CD14-positive monocyte (primary cell): ENCODE measurements at regions not wholly inside any gene's neighbourhood (a gene's known extent, or its start where the extent isn't known, plus 50 kb on each side); places are given as distances from the start of the nearest gene placed in this dataset.

Source experiments
- DNase-seq, 3 donors: peaks; one replicate each; pipeline ENCODE4 v3.0.0-alpha.2; 2011 to 2022
- H2AFZ ChIP-seq: 2 replicates; pipeline ENCODE4 v1.6.0; 2012; ENCODE audit warnings: mild to moderate bottlenecking, low read depth, low read length, inconsistent platforms; ENCODE audit not compliant: insufficient read depth, poor library complexity, severe bottlenecking
- H3K27ac ChIP-seq, 2 donors: 1 replicate in 1 of 2; 2 replicates in 1 of 2; pipeline ENCODE4 v1.5.1; 2012 to 2013; ENCODE audit warnings: low read length in 2 of 2, control low read depth in 1 of 2, inconsistent platforms in 1 of 2, low read depth in 1 of 2, mild to moderate bottlenecking in 1 of 2
- H3K27me3 ChIP-seq, 2 donors: one replicate each; pipeline versions ENCODE4 v1.6.0 to v1.6.1; 2011 to 2013; ENCODE audit warnings: low read length in 2 of 2; ENCODE audit not compliant: control insufficient read depth in 2 of 2, insufficient read depth in 2 of 2
- H3K36me3 ChIP-seq, 2 donors: replicated peaks in 1 of 2; 1 replicate in 1 of 2; 2 replicates in 1 of 2; pipeline versions ENCODE4 v1.5.1 to v1.6.1; 2012 to 2013; ENCODE audit warnings: low read length in 2 of 2, control low read depth in 1 of 2, inconsistent platforms in 1 of 2, mild to moderate bottlenecking in 1 of 2; ENCODE audit not compliant: insufficient read depth in 2 of 2, control insufficient read depth in 1 of 2
- H3K4me1 ChIP-seq, 2 donors: 1 replicate in 1 of 2; 2 replicates in 1 of 2; pipeline versions ENCODE4 v1.5.1 to v1.6.1; 2012 to 2013; ENCODE audit warnings: low read length in 2 of 2, control low read depth in 1 of 2, inconsistent platforms in 1 of 2, mild to moderate bottlenecking in 1 of 2, moderate library complexity in 1 of 2; ENCODE audit not compliant: insufficient read depth in 2 of 2, control insufficient read depth in 1 of 2
- H3K4me2 ChIP-seq: replicated peaks from 2 replicates; pipeline ENCODE3; 2012; ENCODE audit warnings: low read length, moderate library complexity, mild to moderate bottlenecking; ENCODE audit not compliant: poor library complexity, severe bottlenecking; ENCODE audit errors: extremely low read depth
- H3K4me3 ChIP-seq, 3 experiments: fragments of 200-600 bp in 1 of 3; sonication (generic) in 1 of 3; replicated peaks in 1 of 3; 1 replicate in 2 of 3; 2 replicates in 1 of 3; pipeline ENCODE4 v1.5.1; 2011 to 2013; ENCODE audit warnings: low read length in 3 of 3, mild to moderate bottlenecking in 3 of 3, control low read depth in 2 of 3, low read depth in 2 of 3, inconsistent platforms in 1 of 3, moderate library complexity in 1 of 3
- H3K79me2 ChIP-seq: 2 replicates; pipeline ENCODE4 v1.6.0; 2012; ENCODE audit warnings: mild to moderate bottlenecking, control low read depth, inconsistent platforms, low read length, moderate library complexity; ENCODE audit not compliant: insufficient read depth
- H3K9ac ChIP-seq: 2 replicates; pipeline ENCODE4 v1.6.0; 2017; ENCODE audit warnings: low read length, mild to moderate bottlenecking; ENCODE audit not compliant: insufficient read depth, poor library complexity, severe bottlenecking
- H3K9me3 ChIP-seq, 2 donors: replicated peaks in 1 of 2; 1 replicate in 1 of 2; 2 replicates in 1 of 2; pipeline versions ENCODE4 v1.5.1 to v1.6.1; 2012 to 2013; ENCODE audit warnings: low read length in 2 of 2, control low read depth in 1 of 2; ENCODE audit not compliant: control insufficient read depth in 1 of 2, insufficient read depth in 1 of 2
- H4K20me1 ChIP-seq: 2 replicates; pipeline ENCODE4 v1.6.0; 2012; ENCODE audit warnings: mild to moderate bottlenecking, low read length, control low read depth, moderate library complexity; ENCODE audit not compliant: insufficient read depth
- H3K27ac Mint-ChIP-seq, 7 donors: one replicate each; pipeline ENCODE4 v1.8.0; 2020; ENCODE audit warnings: mild to moderate bottlenecking in 7 of 7, mixed read lengths in 7 of 7, moderate library complexity in 6 of 7, inconsistent platforms in 2 of 7
- H3K27me3 Mint-ChIP-seq, 3 donors: one replicate each; pipeline ENCODE4 v1.8.0; 2021 to 2022; ENCODE audit warnings: low read depth in 3 of 3, mild to moderate bottlenecking in 3 of 3, mixed read lengths in 3 of 3, moderate library complexity in 3 of 3, inconsistent platforms in 1 of 3
- H3K36me3 Mint-ChIP-seq, 2 donors: one replicate each; pipeline ENCODE4 v1.8.0; 2020; ENCODE audit warnings: mixed read lengths in 2 of 2, inconsistent platforms in 1 of 2, mild to moderate bottlenecking in 1 of 2
- H3K4me1 Mint-ChIP-seq: one replicate; pipeline ENCODE4 v1.8.0; 2020; ENCODE audit warnings: mild to moderate bottlenecking, mixed read lengths
- H3K4me3 Mint-ChIP-seq, 2 donors: one replicate each; pipeline ENCODE4 v1.8.0; 2020; ENCODE audit warnings: mild to moderate bottlenecking in 2 of 2, mixed read lengths in 2 of 2, moderate library complexity in 1 of 2
- H3K9me3 Mint-ChIP-seq, 7 donors: one replicate each; pipeline ENCODE4 v1.8.0; 2020 to 2022; ENCODE audit warnings: mixed read lengths in 7 of 7, mild to moderate bottlenecking in 6 of 7, moderate library complexity in 6 of 7, inconsistent platforms in 2 of 7
- WGBS: methylation state at CpG from one replicate; pipeline ENCODE4 v1.1.5; 2013; ENCODE audit warnings: missing lambda C conversion rate; ENCODE audit not compliant: insufficient coverage; 5-methylcytosine and 5-hydroxymethylcytosine counted together
- intact Hi-C, 2 donors: fragments of 100-400 bp; cut with micrococcal nuclease; formaldehyde crosslinking; loops; one replicate each; pipeline versions ENCODE4 v1.15.0 to v1.15.1; 2023
- TF ChIP-seq, protein P1 (sequence below): fragments of 200-600 bp; IDR thresholded peaks from one replicate; pipeline ENCODE4 v1.8.0; 2022; ENCODE audit warnings: antibody characterized with exemption, mild to moderate bottlenecking

DNA sequence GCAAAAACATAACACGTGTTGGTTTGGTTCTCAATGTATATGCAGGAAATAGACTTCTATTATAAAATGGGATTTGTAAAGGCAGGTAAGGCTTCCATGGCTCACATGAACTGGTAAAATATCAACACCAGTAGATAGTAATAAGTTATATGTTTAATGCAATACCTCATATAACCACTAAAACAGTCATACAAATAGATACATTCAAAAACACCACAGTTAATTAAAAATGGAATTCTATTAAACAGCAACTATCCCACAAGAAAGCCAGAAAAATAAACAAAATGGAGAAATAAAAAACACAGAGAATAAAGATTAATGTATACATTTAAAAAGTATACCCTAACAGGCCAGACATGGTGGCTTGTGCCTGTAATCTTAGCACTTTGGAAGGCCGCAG is 243.8 kb upstream of the LRATD1 start:
- Mint-ChIP-seq H3K4me1 (no peaks in the 10 kb centered on the region), H3K27me3 (no peaks in the 10 kb centered on the region)
- WGBS, result 100% methylated on average over 1 of the region's 2 CpGs

DNA sequence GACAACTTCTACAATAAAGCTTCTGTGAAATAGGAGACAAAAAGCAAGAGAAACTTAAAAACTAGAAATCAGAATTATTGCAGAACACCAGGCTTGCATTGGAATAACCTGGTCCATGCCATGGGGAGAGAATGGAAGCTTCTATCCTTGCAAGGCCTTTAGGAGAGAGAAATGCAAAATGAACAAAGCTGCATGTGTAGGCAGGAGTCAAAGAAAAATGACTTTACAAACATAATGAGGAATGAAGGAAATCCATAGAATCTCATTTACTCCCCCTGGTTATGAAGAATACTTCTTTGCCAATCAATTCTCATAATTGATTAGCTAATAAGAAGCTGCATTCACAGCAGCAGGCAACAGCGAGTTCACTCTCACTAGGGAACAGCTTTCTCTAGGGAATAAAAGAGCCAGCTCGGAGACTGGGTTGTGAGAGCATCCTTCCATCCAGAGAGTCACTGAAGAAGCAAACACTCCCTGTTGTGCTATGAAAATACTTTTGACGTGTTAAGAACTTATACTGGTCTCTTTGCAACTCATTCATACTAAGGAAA is 235.9 kb upstream of the LRATD1 start:
- Mint-ChIP-seq H3K27me3 (peaks cover 0 to 2% (median 2%) of the 10 kb centered on the region in 3 donors), H3K9me3 (peaks cover 0 to 1% (median 0%) of the 10 kb centered on the region in 7 donors), H3K4me1 (no peaks in the 10 kb centered on the region), H3K4me3 (no peak overlapping the region), H3K27ac (no peak overlapping the region), H3K36me3 (no peaks in the 10 kb centered on the region)
- Histone ChIP-seq H3K4me2 (no peak overlapping the region), H3K9me3 (no peaks in the 10 kb centered on the region), H3K4me1 (no peaks in the 10 kb centered on the region), H3K9ac (no peak overlapping the region), H3K36me3 (no peaks in the 10 kb centered on the region), H3K27ac (no peak overlapping the region), H4K20me1 (no peaks in the 10 kb centered on the region), H3K4me3 (no peak overlapping the region), H3K79me2 (no peaks in the 10 kb centered on the region), H2AFZ (no peak overlapping the region), H3K27me3 (no peaks in the 10 kb centered on the region)
- TF ChIP-seq, protein P1, sequence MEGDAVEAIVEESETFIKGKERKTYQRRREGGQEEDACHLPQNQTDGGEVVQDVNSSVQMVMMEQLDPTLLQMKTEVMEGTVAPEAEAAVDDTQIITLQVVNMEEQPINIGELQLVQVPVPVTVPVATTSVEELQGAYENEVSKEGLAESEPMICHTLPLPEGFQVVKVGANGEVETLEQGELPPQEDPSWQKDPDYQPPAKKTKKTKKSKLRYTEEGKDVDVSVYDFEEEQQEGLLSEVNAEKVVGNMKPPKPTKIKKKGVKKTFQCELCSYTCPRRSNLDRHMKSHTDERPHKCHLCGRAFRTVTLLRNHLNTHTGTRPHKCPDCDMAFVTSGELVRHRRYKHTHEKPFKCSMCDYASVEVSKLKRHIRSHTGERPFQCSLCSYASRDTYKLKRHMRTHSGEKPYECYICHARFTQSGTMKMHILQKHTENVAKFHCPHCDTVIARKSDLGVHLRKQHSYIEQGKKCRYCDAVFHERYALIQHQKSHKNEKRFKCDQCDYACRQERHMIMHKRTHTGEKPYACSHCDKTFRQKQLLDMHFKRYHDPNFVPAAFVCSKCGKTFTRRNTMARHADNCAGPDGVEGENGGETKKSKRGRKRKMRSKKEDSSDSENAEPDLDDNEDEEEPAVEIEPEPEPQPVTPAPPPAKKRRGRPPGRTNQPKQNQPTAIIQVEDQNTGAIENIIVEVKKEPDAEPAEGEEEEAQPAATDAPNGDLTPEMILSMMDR, result no peak
- intact Hi-C loops, result no loop called here
- WGBS, result 67% methylated on average over 1 of the region's 3 CpGs
- no peak for DNase-seq

More for the DNA sequence above, 243.8 kb upstream of the LRATD1 start:
- DNase-seq, result no peak
- Histone ChIP-seq H3K4me1 (no peaks in the 10 kb centered on the region), H3K4me3 (no peak overlapping the region), H3K9ac (no peak overlapping the region), H3K79me2 (no peaks in the 10 kb centered on the region), H4K20me1 (no peaks in the 10 kb centered on the region), H3K27me3 (no peaks in the 10 kb centered on the region), H3K27ac (no peak overlapping the region), H3K4me2 (no peak overlapping the region), H2AFZ (no peak overlapping the region), H3K36me3 (no peaks in the 10 kb centered on the region), H3K9me3 (no peaks in the 10 kb centered on the region)
- intact Hi-C loops, result no loop called here
- Mint-ChIP-seq H3K27ac (no peak overlapping the region), H3K9me3 (peaks cover 0 to 2% (median 0%) of the 10 kb centered on the region in 7 donors), H3K4me3 (no peak overlapping the region), H3K36me3 (no peaks in the 10 kb centered on the region)
- TF ChIP-seq, protein P1, result no peak
